ENCODE measurements at regions not wholly inside any gene's neighbourhood (a gene's known extent, or its start where the extent isn't known, plus 50 kb on each side); places are given as distances from the start of the nearest gene placed in this dataset.

- BruUV-seq (replicated peaks): no TSS peak
- H3K9me2 ChIP-seq (ENCODE audit: insufficient read depth): no peaks in the 10 kb centered on the region
- POLR2A ChIA-PET: no interaction called here
- TF ChIP-seq ZNF274 (IDR thresholded peaks at IDR 0.05; ENCODE audit: low read depth, low read length) (no peak), ATF3 (IDR thresholded peaks at IDR 0.05) (no peak), JUND (IDR thresholded peaks at IDR 0.05) (no peak), CTCF (IDR thresholded peaks at IDR 0.05 in 2 of 3, conservative IDR thresholded peaks at IDR 0.05 in 1 of 3; ENCODE audit: borderline replicate concordance in 1 of 3, insufficient read depth in 1 of 3, low read depth in 2 of 3, low read length in 2 of 3) (no peak), SP1 (IDR thresholded peaks at IDR 0.05; ENCODE audit: low read depth) (no peak)
- no peaks in the 10 kb centered on the region for H3K4me1 ChIP-seq (ENCODE audit: control insufficient read depth in 1 of 2, insufficient read depth in 2 of 2, low read length in 2 of 2)
- H3K9ac ChIP-seq (ENCODE audit: low read length): no peak overlapping the region
- CTCF ChIA-PET: no interaction called here
- H3K36me3 ChIP-seq (ENCODE audit: control insufficient read depth in 1 of 2, insufficient read depth in 2 of 2, low read length in 2 of 2): no peaks in the 10 kb centered on the region
- no peaks in the 10 kb centered on the region for H3K27me3 ChIP-seq (ENCODE audit: insufficient read depth, low read length)
- no peak overlapping the region for H3K4me3 ChIP-seq (replicated peaks in 1 of 2; ENCODE audit: low read depth in 1 of 2, low read length in 2 of 2)
- ATAC-seq (no peak), DNase-seq (ENCODE audit: low read depth, low spot score) (no peak)
- H3K27ac ChIP-seq (ENCODE audit: low read depth, low read length): no peak overlapping the region
- H3K4me2 ChIP-seq (ENCODE audit: low read length): no peak overlapping the region
- RAD21 ChIA-PET (ENCODE audit: low non-redundant PET in 1 of 2, low total read pairs in 2 of 2, uncharacterized antibody in 2 of 2, unreplicated experiment in 2 of 2): no interaction called here
- H4K20me1 ChIP-seq (ENCODE audit: insufficient read depth): no peaks in the 10 kb centered on the region
- no peaks in the 10 kb centered on the region for H3K9me3 ChIP-seq (ENCODE audit: control insufficient read depth in 1 of 2, insufficient read depth in 1 of 2, low read depth in 1 of 2, low read length in 2 of 2)
- H2AFZ ChIP-seq (ENCODE audit: low read depth, low read length, poor library complexity, severe bottlenecking): no peak overlapping the region
- no peaks in the 10 kb centered on the region for H3K79me2 ChIP-seq (ENCODE audit: insufficient read depth, low read length)
- intact Hi-C loops (cut with micrococcal nuclease): no loop called here
Measured at GRCh38 chr3:161879470-161879869, 382.9 kb downstream of the OTOL1 start.

- no peaks in the 10 kb centered on the region for H3K79me2 ChIP-seq (ENCODE audit: insufficient read depth, low read length)
- no peaks in the 10 kb centered on the region for H3K27me3 ChIP-seq (ENCODE audit: insufficient read depth, low read length)
- ChIA-PET RAD21 (ENCODE audit: low non-redundant PET in 1 of 2, low total read pairs in 2 of 2, uncharacterized antibody in 2 of 2, unreplicated experiment in 2 of 2) (no interaction called here), POLR2A (no interaction called here), CTCF (no interaction called here)
- no peak overlapping the region for H3K4me3 ChIP-seq (replicated peaks in 1 of 2; ENCODE audit: low read depth in 1 of 2, low read length in 2 of 2)
- intact Hi-C loops (cut with micrococcal nuclease): no loop called here
- DNase-seq (ENCODE audit: low read depth, low spot score) (no peak), ATAC-seq (no peak)
- H2AFZ ChIP-seq (ENCODE audit: low read depth, low read length, poor library complexity, severe bottlenecking): no peak overlapping the region
- H3K4me2 ChIP-seq (ENCODE audit: low read length): no peak overlapping the region
- H3K9ac ChIP-seq (ENCODE audit: low read length): no peak overlapping the region
- H3K9me3 ChIP-seq (ENCODE audit: control insufficient read depth in 1 of 2, insufficient read depth in 1 of 2, low read depth in 1 of 2, low read length in 2 of 2): no peaks in the 10 kb centered on the region
- H3K4me1 ChIP-seq (ENCODE audit: control insufficient read depth in 1 of 2, insufficient read depth in 2 of 2, low read length in 2 of 2): peaks cover under 1 to 2% of the 10 kb centered on the region in 2 experiments; a peak in 3 of 4 replicates
- no peaks in the 10 kb centered on the region for H4K20me1 ChIP-seq (ENCODE audit: insufficient read depth)
- BruUV-seq (replicated peaks): no TSS peak
- no peaks in the 10 kb centered on the region for H3K9me2 ChIP-seq (ENCODE audit: insufficient read depth)
- H3K36me3 ChIP-seq (ENCODE audit: control insufficient read depth in 1 of 2, insufficient read depth in 2 of 2, low read length in 2 of 2): no peaks in the 10 kb centered on the region
- H3K27ac ChIP-seq (ENCODE audit: low read depth, low read length): no peak overlapping the region
- no peak for TF ChIP-seq ZFX (IDR thresholded peaks at IDR 0.05)
- TF ChIP-seq JUND (IDR thresholded peaks at IDR 0.05): no peak
- TF ChIP-seq EZH2 (IDR thresholded peaks at IDR 0.05): no peak
- TF ChIP-seq MAX (IDR thresholded peaks at IDR 0.05): no peak
- TF ChIP-seq EZH2phosphoT487 (IDR thresholded peaks at IDR 0.05; ENCODE audit: borderline replicate concordance): no peak
- TF ChIP-seq SIN3A (IDR thresholded peaks at IDR 0.05; ENCODE audit: low read depth): no peak
- TF ChIP-seq ZBTB33 (IDR thresholded peaks at IDR 0.05; ENCODE audit: extremely low read depth, insufficient replicate concordance, low read length): no peak
- no peak for TF ChIP-seq REST (IDR thresholded peaks at IDR 0.05; ENCODE audit: low read depth)
Measured at GRCh38 chr3:161884830-161885229, 388.2 kb downstream of the OTOL1 start.

Measured in HCT116 (cell line).